GM03348 (cell line): ENCODE measurements at regions not wholly inside any gene's neighbourhood (a gene's known extent, or its start where the extent isn't known, plus 50 kb on each side); places are given as distances from the start of the nearest gene placed in this dataset.

Experiments
- DNase-seq: peaks from one replicate; pipeline ENCODE4 v3.0.0; 2012; ENCODE audit warnings: low spot score

- DNase-seq = no peak
Observed at GRCh38 chr6:134739299-134740026, 210.4 kb downstream of the ALDH8A1 start.

GRCh38 chr6:134738211-134738885, 211.6 kb downstream of the ALDH8A1 start:
- DNase-seq = no peak

- no peak for DNase-seq
Observed at GRCh38 chr6:134735461-134735860, 214.4 kb downstream of the ALDH8A1 start.

GRCh38 chr6:134734312-134734869, 215.5 kb downstream of the ALDH8A1 start:
- DNase-seq = no peak

GRCh38 chr6:134733801-134734200, 216.1 kb downstream of the ALDH8A1 start:
- DNase-seq = no peak

- DNase-seq = no peak
Observed at GRCh38 chr6:134732763-134733162, 217.1 kb downstream of the ALDH8A1 start.

GRCh38 chr6:134731615-134732014, 218.3 kb downstream of the ALDH8A1 start:
- DNase-seq = no peak

GRCh38 chr6:134730013-134730412, 219.9 kb downstream of the ALDH8A1 start:
- DNase-seq = no peak

- DNase-seq = peak; percentile 25
Observed at GRCh38 chr6:134729561-134729960, 220.3 kb downstream of the ALDH8A1 start.

GRCh38 chr6:134727081-134727480, 222.8 kb downstream of the ALDH8A1 start:
- no peak for DNase-seq

GRCh38 chr6:134725590-134725989, 224.3 kb downstream of the ALDH8A1 start:
- DNase-seq = no peak

GRCh38 chr6:134724771-134725340, 225.0 kb downstream of the ALDH8A1 start:
- no peak for DNase-seq

GRCh38 chr6:134723081-134723871, 226.6 kb downstream of the ALDH8A1 start:
- DNase-seq = peak; percentile 29

- DNase-seq = peak; percentile 43
Observed at GRCh38 chr6:134722200-134722870, 227.6 kb downstream of the ALDH8A1 start.

- peak; percentile 26 for DNase-seq
Observed at GRCh38 chr6:134721060-134721405, 228.9 kb downstream of the ALDH8A1 start.

- DNase-seq = peak; percentile 17
Observed at GRCh38 chr6:134720353-134721059, 229.4 kb downstream of the ALDH8A1 start.

- DNase-seq = no peak
Observed at GRCh38 chr6:134719911-134720310, 230.0 kb downstream of the ALDH8A1 start.

- DNase-seq = no peak
Observed at GRCh38 chr6:134719286-134719685, 230.6 kb downstream of the ALDH8A1 start.

GRCh38 chr6:134714679-134715078, 235.2 kb downstream of the ALDH8A1 start:
- no peak for DNase-seq

GRCh38 chr6:134714113-134714512, 235.8 kb downstream of the ALDH8A1 start:
- DNase-seq = no peak

- DNase-seq = no peak
Observed at GRCh38 chr6:134712311-134712710, 237.6 kb downstream of the ALDH8A1 start.
